PC-9 (cell line): ENCODE measurements at regions not wholly inside any gene's neighbourhood (a gene's known extent, or its start where the extent isn't known, plus 50 kb on each side); places are given as distances from the start of the nearest gene placed in this dataset.

Experiments used
- EZH2 ChIP-seq: fragments of 200-600 bp; sonication (generic); IDR thresholded peaks from 2 replicates; pipeline ENCODE4 v1.8.0; 2017; ENCODE audit warnings: antibody characterized with exemption, low read depth
- TF ChIP-seq, protein P1 (sequence below): fragments of 200-600 bp; sonication (generic); conservative IDR thresholded peaks from 2 replicates; pipeline ENCODE4 v1.6.1; 2017; ENCODE audit warnings: mixed run types, antibody characterized with exemption, mild to moderate bottlenecking, moderate library complexity

DNA sequence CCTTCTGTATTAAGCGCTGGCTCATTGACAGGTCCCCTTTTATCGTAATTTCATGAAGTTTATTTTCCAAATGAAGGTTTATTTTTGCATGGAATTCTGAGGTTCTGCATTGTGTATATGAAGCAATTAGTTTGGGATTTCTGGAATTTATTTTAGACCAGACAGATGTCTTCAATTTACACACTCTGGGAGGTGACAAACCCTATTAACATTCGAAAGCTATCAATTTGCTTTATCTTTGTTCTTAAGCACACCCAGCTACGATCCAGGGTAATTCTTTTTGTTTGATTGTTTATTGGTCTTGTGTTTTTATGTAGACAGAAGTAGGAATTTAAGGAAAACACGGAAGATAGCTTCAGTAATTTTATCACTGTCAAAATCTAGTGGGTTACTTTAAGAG, 264.6 kb downstream of the HS3ST3A1 start:
- TF ChIP-seq, protein P1, sequence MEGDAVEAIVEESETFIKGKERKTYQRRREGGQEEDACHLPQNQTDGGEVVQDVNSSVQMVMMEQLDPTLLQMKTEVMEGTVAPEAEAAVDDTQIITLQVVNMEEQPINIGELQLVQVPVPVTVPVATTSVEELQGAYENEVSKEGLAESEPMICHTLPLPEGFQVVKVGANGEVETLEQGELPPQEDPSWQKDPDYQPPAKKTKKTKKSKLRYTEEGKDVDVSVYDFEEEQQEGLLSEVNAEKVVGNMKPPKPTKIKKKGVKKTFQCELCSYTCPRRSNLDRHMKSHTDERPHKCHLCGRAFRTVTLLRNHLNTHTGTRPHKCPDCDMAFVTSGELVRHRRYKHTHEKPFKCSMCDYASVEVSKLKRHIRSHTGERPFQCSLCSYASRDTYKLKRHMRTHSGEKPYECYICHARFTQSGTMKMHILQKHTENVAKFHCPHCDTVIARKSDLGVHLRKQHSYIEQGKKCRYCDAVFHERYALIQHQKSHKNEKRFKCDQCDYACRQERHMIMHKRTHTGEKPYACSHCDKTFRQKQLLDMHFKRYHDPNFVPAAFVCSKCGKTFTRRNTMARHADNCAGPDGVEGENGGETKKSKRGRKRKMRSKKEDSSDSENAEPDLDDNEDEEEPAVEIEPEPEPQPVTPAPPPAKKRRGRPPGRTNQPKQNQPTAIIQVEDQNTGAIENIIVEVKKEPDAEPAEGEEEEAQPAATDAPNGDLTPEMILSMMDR, result no peak
- TF ChIP-seq EZH2, result no peak
